ENCODE measurements at regions not wholly inside any gene's neighbourhood (a gene's known extent, or its start where the extent isn't known, plus 50 kb on each side); places are given as distances from the start of the nearest gene placed in this dataset.

DNA sequence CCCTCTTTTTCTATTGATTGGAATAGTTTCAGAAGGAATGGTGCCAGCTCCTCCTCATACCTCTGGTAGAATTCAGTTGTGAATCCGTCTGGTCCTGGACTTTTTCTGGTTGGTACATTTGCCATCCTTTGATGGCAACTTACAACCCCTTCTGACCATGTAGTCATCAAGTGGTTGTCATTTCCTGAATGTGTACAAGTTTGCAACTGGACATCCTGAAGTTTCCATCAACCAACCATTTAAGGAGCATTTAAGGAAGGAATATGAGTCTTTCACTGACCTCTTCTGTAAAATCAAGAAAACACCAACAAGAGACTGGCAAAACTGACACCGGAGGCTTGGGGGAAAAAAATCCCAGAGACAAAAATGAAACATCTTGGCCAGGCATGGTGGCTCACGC, 97.4 kb downstream of the RIN2 start (continued):
- TF ChIP-seq STAT1 (IDR thresholded peaks at IDR 0.05; ENCODE audit: unreplicated experiment) (no peak), NANOG (IDR thresholded peaks at IDR 0.05; ENCODE audit: borderline replicate concordance) (no peak), ZNF331 (CRISPR knock-in tag; IDR thresholded peaks at IDR 0.05; ENCODE audit: low read depth) (no peak), JUNB (IDR thresholded peaks at IDR 0.05; ENCODE audit: unreplicated experiment) (no peak), ZNF114 (CRISPR knock-in tag; IDR thresholded peaks at IDR 0.05) (no peak), POLR2AphosphoS5 (IDR thresholded peaks at IDR 0.05; ENCODE audit: low read depth) (no peak), EZH2 (IDR thresholded peaks at IDR 0.05; ENCODE audit: low read depth, unreplicated experiment) (no peak)
- TF ChIP-seq, protein P1, sequence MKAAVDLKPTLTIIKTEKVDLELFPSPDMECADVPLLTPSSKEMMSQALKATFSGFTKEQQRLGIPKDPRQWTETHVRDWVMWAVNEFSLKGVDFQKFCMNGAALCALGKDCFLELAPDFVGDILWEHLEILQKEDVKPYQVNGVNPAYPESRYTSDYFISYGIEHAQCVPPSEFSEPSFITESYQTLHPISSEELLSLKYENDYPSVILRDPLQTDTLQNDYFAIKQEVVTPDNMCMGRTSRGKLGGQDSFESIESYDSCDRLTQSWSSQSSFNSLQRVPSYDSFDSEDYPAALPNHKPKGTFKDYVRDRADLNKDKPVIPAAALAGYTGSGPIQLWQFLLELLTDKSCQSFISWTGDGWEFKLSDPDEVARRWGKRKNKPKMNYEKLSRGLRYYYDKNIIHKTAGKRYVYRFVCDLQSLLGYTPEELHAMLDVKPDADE (IDR thresholded peaks at IDR 0.05) = no peak
- TF ChIP-seq, protein P2, sequence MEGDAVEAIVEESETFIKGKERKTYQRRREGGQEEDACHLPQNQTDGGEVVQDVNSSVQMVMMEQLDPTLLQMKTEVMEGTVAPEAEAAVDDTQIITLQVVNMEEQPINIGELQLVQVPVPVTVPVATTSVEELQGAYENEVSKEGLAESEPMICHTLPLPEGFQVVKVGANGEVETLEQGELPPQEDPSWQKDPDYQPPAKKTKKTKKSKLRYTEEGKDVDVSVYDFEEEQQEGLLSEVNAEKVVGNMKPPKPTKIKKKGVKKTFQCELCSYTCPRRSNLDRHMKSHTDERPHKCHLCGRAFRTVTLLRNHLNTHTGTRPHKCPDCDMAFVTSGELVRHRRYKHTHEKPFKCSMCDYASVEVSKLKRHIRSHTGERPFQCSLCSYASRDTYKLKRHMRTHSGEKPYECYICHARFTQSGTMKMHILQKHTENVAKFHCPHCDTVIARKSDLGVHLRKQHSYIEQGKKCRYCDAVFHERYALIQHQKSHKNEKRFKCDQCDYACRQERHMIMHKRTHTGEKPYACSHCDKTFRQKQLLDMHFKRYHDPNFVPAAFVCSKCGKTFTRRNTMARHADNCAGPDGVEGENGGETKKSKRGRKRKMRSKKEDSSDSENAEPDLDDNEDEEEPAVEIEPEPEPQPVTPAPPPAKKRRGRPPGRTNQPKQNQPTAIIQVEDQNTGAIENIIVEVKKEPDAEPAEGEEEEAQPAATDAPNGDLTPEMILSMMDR (conservative IDR thresholded peaks at IDR 0.05; ENCODE audit: low read depth in 2 of 2) = no peak
- TF ChIP-seq, protein P3, sequence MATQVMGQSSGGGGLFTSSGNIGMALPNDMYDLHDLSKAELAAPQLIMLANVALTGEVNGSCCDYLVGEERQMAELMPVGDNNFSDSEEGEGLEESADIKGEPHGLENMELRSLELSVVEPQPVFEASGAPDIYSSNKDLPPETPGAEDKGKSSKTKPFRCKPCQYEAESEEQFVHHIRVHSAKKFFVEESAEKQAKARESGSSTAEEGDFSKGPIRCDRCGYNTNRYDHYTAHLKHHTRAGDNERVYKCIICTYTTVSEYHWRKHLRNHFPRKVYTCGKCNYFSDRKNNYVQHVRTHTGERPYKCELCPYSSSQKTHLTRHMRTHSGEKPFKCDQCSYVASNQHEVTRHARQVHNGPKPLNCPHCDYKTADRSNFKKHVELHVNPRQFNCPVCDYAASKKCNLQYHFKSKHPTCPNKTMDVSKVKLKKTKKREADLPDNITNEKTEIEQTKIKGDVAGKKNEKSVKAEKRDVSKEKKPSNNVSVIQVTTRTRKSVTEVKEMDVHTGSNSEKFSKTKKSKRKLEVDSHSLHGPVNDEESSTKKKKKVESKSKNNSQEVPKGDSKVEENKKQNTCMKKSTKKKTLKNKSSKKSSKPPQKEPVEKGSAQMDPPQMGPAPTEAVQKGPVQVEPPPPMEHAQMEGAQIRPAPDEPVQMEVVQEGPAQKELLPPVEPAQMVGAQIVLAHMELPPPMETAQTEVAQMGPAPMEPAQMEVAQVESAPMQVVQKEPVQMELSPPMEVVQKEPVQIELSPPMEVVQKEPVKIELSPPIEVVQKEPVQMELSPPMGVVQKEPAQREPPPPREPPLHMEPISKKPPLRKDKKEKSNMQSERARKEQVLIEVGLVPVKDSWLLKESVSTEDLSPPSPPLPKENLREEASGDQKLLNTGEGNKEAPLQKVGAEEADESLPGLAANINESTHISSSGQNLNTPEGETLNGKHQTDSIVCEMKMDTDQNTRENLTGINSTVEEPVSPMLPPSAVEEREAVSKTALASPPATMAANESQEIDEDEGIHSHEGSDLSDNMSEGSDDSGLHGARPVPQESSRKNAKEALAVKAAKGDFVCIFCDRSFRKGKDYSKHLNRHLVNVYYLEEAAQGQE (IDR thresholded peaks at IDR 0.05; ENCODE audit: unreplicated experiment) = no peak

DNA sequence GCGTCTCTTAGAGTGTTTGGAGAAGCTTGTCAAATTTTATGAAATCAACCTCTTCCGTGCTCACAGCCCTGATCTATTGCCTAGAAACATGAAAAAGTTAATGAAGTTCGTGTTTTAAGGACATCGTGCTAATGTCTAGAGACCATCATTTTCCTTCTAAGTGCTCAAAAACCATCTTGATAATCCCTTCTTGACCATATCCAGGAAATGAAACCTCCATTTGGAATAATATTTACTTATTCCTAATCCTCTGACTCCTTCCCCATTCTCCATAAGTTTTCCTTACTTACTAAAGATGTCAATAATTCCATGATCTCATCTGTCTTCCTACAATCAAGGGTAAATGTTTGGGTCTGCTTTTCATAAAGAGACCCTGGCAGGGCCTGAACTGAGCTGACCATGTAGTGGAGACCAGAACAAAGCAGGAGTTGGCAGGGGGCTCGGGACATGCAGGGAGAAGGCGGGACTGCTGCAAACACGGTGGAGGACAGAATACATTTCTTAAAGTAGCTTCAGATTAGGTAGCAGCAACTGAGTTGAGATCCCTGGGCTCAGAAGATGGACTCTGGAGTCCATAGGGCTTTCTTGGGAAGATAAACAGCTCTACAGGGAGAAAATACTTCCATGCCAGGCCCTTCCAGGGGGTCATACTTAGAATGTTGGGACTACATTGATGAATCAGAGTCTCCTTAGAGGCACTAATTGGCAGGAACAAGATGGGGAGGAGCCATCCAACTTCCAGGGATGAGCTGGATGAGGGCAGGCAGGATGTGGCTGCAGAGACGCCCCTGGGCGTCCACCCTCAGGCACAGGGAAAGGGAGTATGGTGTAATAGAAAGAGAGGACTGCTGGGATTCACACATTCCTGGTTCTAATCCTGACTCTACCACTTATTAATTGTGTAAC, 100.7 kb downstream of the RIN2 start:
- Mint-ChIP-seq H3K9me3 (peaks cover 5% of the 10 kb centered on the region; the same call in 2 of the 3 replicates), H3K36me3 (ENCODE audit: low read depth) (0 out of 3 replicates have a peak, but pooled peaks cover 4% of the 10 kb centered on the region), H3K4me3 (no peak overlapping the region), H3K4me1 (no peaks in the 10 kb centered on the region), H3K27me3 (ENCODE audit: insufficient read depth, low read depth, poor library complexity) (peaks cover 5% of the 10 kb centered on the region), H3K27ac (no peak overlapping the region)
- Histone ChIP-seq H3K4me2 (no peak overlapping the region), H3K79me2 (replicated peaks; ENCODE audit: insufficient read depth) (no peaks in the 10 kb centered on the region), H3K27me3 (ENCODE audit: insufficient read depth) (no peaks in the 10 kb centered on the region), H3K4me1 (ENCODE audit: insufficient read depth) (no peaks in the 10 kb centered on the region), H3K36me3 (ENCODE audit: insufficient read depth) (no peaks in the 10 kb centered on the region), H3K4me3 (no peak overlapping the region), H4K20me1 (replicated peaks; ENCODE audit: insufficient read depth) (no peaks in the 10 kb centered on the region), H3K9me2 (ENCODE audit: insufficient read depth) (no peaks in the 10 kb centered on the region), H3F3A (replicated peaks; ENCODE audit: low read depth) (no peaks in the 10 kb centered on the region), H3K27ac (ENCODE audit: low read depth) (no peak overlapping the region), H2AFZ (no peak overlapping the region)
- ATAC-seq (no peak), DNase-seq (ENCODE audit: low spot score) (no peak)
- TF ChIP-seq CREB1 (CRISPR knock-in tag; IDR thresholded peaks at IDR 0.05; ENCODE audit: low read depth) = no peak
- TF ChIP-seq, protein P2 (conservative IDR thresholded peaks at IDR 0.05; ENCODE audit: low read depth in 2 of 2) = no peak
- TF ChIP-seq, protein P1 (IDR thresholded peaks at IDR 0.05) = no peak
- no peak for TF ChIP-seq STAT1 (IDR thresholded peaks at IDR 0.05; ENCODE audit: unreplicated experiment)
- no peak for TF ChIP-seq JUNB (IDR thresholded peaks at IDR 0.05; ENCODE audit: unreplicated experiment)
- TF ChIP-seq ZNF331 (CRISPR knock-in tag; IDR thresholded peaks at IDR 0.05; ENCODE audit: low read depth) = no peak
- no peak for TF ChIP-seq ZNF114 (CRISPR knock-in tag; IDR thresholded peaks at IDR 0.05)

Measured in GM23338 (cell line).